ENCODE measurements at regions not wholly inside any gene's neighbourhood (a gene's known extent, or its start where the extent isn't known, plus 50 kb on each side); places are given as distances from the start of the nearest gene placed in this dataset.
A peak's percentile ranks its signal among the peaks of the same experiment; 100 is the strongest.

- Histone ChIP-seq H3K4me3 (ENCODE audit: low read depth, low read length) (no peak overlapping the region), H3K36me3 (replicated peaks) (no peaks in the 10 kb centered on the region), H3K27me3 (replicated peaks) (no peaks in the 10 kb centered on the region), H3K27ac (peak overlapping the region; percentile 93)
- in situ Hi-C loops (cut with HindIII; ENCODE audit: low pct_ligation_motif_present, low sequenced_read_pairs), result loop anchor here (10.0 to 25.0 kb wide), 3 partner anchors 103 to 359 kb away; partner anchors contain the start of gene IRF2BP2
- no peak for TF ChIP-seq CTCF (IDR thresholded peaks at IDR 0.05; ENCODE audit: low read depth, low read length, missing control alignments)
- no peak for DNase-seq
Observed at GRCh38 chr1:234971586-234972297, 156.9 kb downstream of the TOMM20 start.

- Histone ChIP-seq H3K4me3 (ENCODE audit: low read depth, low read length) (no peak overlapping the region), H3K27ac (peak overlapping the region; percentile 93), H3K36me3 (replicated peaks) (no peaks in the 10 kb centered on the region), H3K27me3 (replicated peaks) (no peaks in the 10 kb centered on the region)
- in situ Hi-C loops (cut with HindIII; ENCODE audit: low pct_ligation_motif_present, low sequenced_read_pairs), result loop anchor here (10.0 to 25.0 kb wide), 3 partner anchors 104 to 359 kb away; partner anchors contain the start of gene IRF2BP2
- peak; percentile 97 for DNase-seq
- peak; percentile 5 for TF ChIP-seq CTCF (IDR thresholded peaks at IDR 0.05; ENCODE audit: low read depth, low read length, missing control alignments)
Observed at GRCh38 chr1:234970731-234971476, 157.7 kb downstream of the TOMM20 start.

- in situ Hi-C loops (cut with HindIII; ENCODE audit: low pct_ligation_motif_present, low sequenced_read_pairs), result loop anchor here (10.0 to 25.0 kb wide), 3 partner anchors 104 to 358 kb away; partner anchors contain the start of gene IRF2BP2
- Histone ChIP-seq H3K27me3 (replicated peaks) (no peaks in the 10 kb centered on the region), H3K27ac (peak overlapping the region; percentile 93), H3K36me3 (replicated peaks) (no peaks in the 10 kb centered on the region), H3K4me3 (ENCODE audit: low read depth, low read length) (no peak overlapping the region)
- peak; percentile 88 for DNase-seq
- TF ChIP-seq CTCF (IDR thresholded peaks at IDR 0.05; ENCODE audit: low read depth, low read length, missing control alignments), result no peak
Observed at GRCh38 chr1:234970401-234970730, 158.3 kb downstream of the TOMM20 start.

- H3K4me3 ChIP-seq (ENCODE audit: low read depth, low read length), result peak overlapping the region; percentile 18
- DNase-seq, result peak; percentile 73
- in situ Hi-C loops (cut with HindIII; ENCODE audit: low pct_ligation_motif_present, low sequenced_read_pairs), result loop anchor here (10.0 to 25.0 kb wide), 3 partner anchors 105 to 357 kb away; partner anchors contain the start of gene IRF2BP2
- peak; percentile 1 for TF ChIP-seq CTCF (IDR thresholded peaks at IDR 0.05; ENCODE audit: low read depth, low read length, missing control alignments)
- H3K27me3 ChIP-seq (replicated peaks), result no peaks in the 10 kb centered on the region
- peak overlapping the region; percentile 93 for H3K27ac ChIP-seq
- no peaks in the 10 kb centered on the region for H3K36me3 ChIP-seq (replicated peaks)
Observed at GRCh38 chr1:234969581-234970400, 158.8 kb downstream of the TOMM20 start.

GRCh38 chr1:234969011-234969441 lies 159.6 kb downstream of the TOMM20 start:
- Histone ChIP-seq H3K4me3 (ENCODE audit: low read depth, low read length) (no peak overlapping the region), H3K27ac (peak overlapping the region; percentile 93), H3K36me3 (replicated peaks) (no peaks in the 10 kb centered on the region), H3K27me3 (replicated peaks) (no peaks in the 10 kb centered on the region)
- DNase-seq, result no peak
- in situ Hi-C loops (cut with HindIII; ENCODE audit: low pct_ligation_motif_present, low sequenced_read_pairs), result loop anchor here (25.0 kb wide), 2 partner anchors 232 to 357 kb away; partner anchors contain the start of gene IRF2BP2
- no peak for TF ChIP-seq CTCF (IDR thresholded peaks at IDR 0.05; ENCODE audit: low read depth, low read length, missing control alignments)

Data from brain microvascular endothelial cell (primary cell).